T-helper 17 cell (primary cell): ENCODE measurements at regions not wholly inside any gene's neighbourhood (a gene's known extent, or its start where the extent isn't known, plus 50 kb on each side); places are given as distances from the start of the nearest gene placed in this dataset.
"Not testable (repeated sequence)": the region's sequence is repeated elsewhere in the genome, so short reads cannot be mapped to it uniquely, and the experiment has no call there.

Source experiments
- ATAC-seq: fragments of 150-1000 bp; cut with Tn5 transposase; 2 replicates; pipeline ENCODE4 v1.10.0; 2021; ENCODE audit warnings: mild to moderate bottlenecking, moderate library complexity
- DNase-seq, 3 donors: peaks; one replicate each; pipeline versions ENCODE4 v3.0.0 to v3.0.0-alpha.2; 2020 to 2021
- H3K9me3 ChIP-seq: one replicate; pipeline ENCODE4 v1.7.0; 2013; ENCODE audit warnings: low read length, mild to moderate bottlenecking; ENCODE audit not compliant: control insufficient read depth, poor library complexity, severe bottlenecking
- H3K27ac Mint-ChIP-seq: one replicate; pipeline ENCODE4 v1.8.0; 2022; ENCODE audit warnings: mild to moderate bottlenecking, moderate library complexity, mixed read lengths
- H3K27me3 Mint-ChIP-seq: one replicate; pipeline ENCODE4 v1.8.0; 2022; ENCODE audit warnings: mixed read lengths
- H3K36me3 Mint-ChIP-seq: one replicate; pipeline ENCODE4 v1.8.0; 2022; ENCODE audit warnings: low read depth, mixed read lengths
- H3K4me1 Mint-ChIP-seq: one replicate; pipeline ENCODE4 v1.8.0; 2022; ENCODE audit warnings: mild to moderate bottlenecking, mixed read lengths
- H3K4me3 Mint-ChIP-seq: one replicate; pipeline ENCODE4 v1.8.0; 2022; ENCODE audit warnings: mild to moderate bottlenecking, moderate library complexity, mixed read lengths

GRCh38 chrX:109782994-109783700 lies 50.1 kb upstream of the ACSL4 start:
- Mint-ChIP-seq H3K36me3 (no peaks in the 10 kb centered on the region), H3K4me3 (peak overlapping the region; percentile 56), H3K4me1 (peaks cover 4% of the 10 kb centered on the region), H3K27me3 (no peaks in the 10 kb centered on the region), H3K27ac (peak overlapping the region; percentile 27)
- H3K9me3 ChIP-seq = no peaks in the 10 kb centered on the region
- DNase-seq (no peak), ATAC-seq (no peak)

- DNase-seq (no peak), ATAC-seq (no peak)
- no peaks in the 10 kb centered on the region for H3K36me3 Mint-ChIP-seq
- H3K4me1 Mint-ChIP-seq = peaks cover 4% of the 10 kb centered on the region
- no peaks in the 10 kb centered on the region for H3K27me3 Mint-ChIP-seq
- H3K9me3 ChIP-seq = no peaks in the 10 kb centered on the region
- no peak overlapping the region for H3K27ac Mint-ChIP-seq
- H3K4me3 Mint-ChIP-seq = no peak overlapping the region
Observed at GRCh38 chrX:109783701-109784079, 50.6 kb upstream of the ACSL4 start.

- no peak for ATAC-seq
- DNase-seq = no peak
- Mint-ChIP-seq H3K27me3 (no peaks in the 10 kb centered on the region), H3K27ac (no peak overlapping the region), H3K4me1 (peaks cover 4% of the 10 kb centered on the region), H3K4me3 (no peak overlapping the region), H3K36me3 (no peaks in the 10 kb centered on the region)
- H3K9me3 ChIP-seq = no peaks in the 10 kb centered on the region
Observed at GRCh38 chrX:109785053-109785452, 52.0 kb upstream of the ACSL4 start.

- not testable (repeated sequence) for H3K36me3 Mint-ChIP-seq, DNase-seq, H3K27me3 Mint-ChIP-seq, H3K9me3 ChIP-seq, ATAC-seq, H3K27ac Mint-ChIP-seq, H3K4me3 Mint-ChIP-seq, H3K4me1 Mint-ChIP-seq
Observed at GRCh38 chrX:109790511-109790910, 57.5 kb upstream of the ACSL4 start.

GRCh38 chrX:109793191-109793590 lies 60.1 kb upstream of the ACSL4 start:
- H3K27me3 Mint-ChIP-seq = peaks cover 4% of the 10 kb centered on the region
- no peak for DNase-seq
- H3K4me1 Mint-ChIP-seq = no peaks in the 10 kb centered on the region

GRCh38 chrX:109795682-109796081 lies 62.6 kb upstream of the ACSL4 start:
- DNase-seq (no peak), ATAC-seq (no peak)
- no peaks in the 10 kb centered on the region for H3K4me1 Mint-ChIP-seq
- H3K4me3 Mint-ChIP-seq = no peak overlapping the region
- H3K27ac Mint-ChIP-seq = no peak overlapping the region
- H3K9me3 ChIP-seq = no peaks in the 10 kb centered on the region
- peaks cover 4% of the 10 kb centered on the region for H3K27me3 Mint-ChIP-seq
- H3K36me3 Mint-ChIP-seq = peaks cover 4% of the 10 kb centered on the region

More at GRCh38 chrX:109793191-109793590, 60.1 kb upstream of the ACSL4 start:
- ATAC-seq = no peak
- peaks cover 2% of the 10 kb centered on the region for H3K36me3 Mint-ChIP-seq
- no peak overlapping the region for H3K27ac Mint-ChIP-seq
- H3K4me3 Mint-ChIP-seq = no peak overlapping the region
- H3K9me3 ChIP-seq = no peaks in the 10 kb centered on the region

- H3K4me3 Mint-ChIP-seq = no peak overlapping the region
- no peaks in the 10 kb centered on the region for H3K9me3 ChIP-seq
- no peaks in the 10 kb centered on the region for H3K27me3 Mint-ChIP-seq
- DNase-seq (no peak), ATAC-seq (no peak)
- no peaks in the 10 kb centered on the region for H3K4me1 Mint-ChIP-seq
- no peak overlapping the region for H3K27ac Mint-ChIP-seq
- H3K36me3 Mint-ChIP-seq = peaks cover 4% of the 10 kb centered on the region
Observed at GRCh38 chrX:109797311-109797975, 64.4 kb upstream of the ACSL4 start.

- no peaks in the 10 kb centered on the region for H3K9me3 ChIP-seq
- no peaks in the 10 kb centered on the region for H3K36me3 Mint-ChIP-seq
- peaks cover 14% of the 10 kb centered on the region for H3K27me3 Mint-ChIP-seq
- H3K4me3 Mint-ChIP-seq = no peak overlapping the region
- H3K4me1 Mint-ChIP-seq = no peaks in the 10 kb centered on the region
- ATAC-seq = no peak
- DNase-seq = no peak
- no peak overlapping the region for H3K27ac Mint-ChIP-seq
Observed at GRCh38 chrX:109812236-109812635, 79.2 kb upstream of the ACSL4 start.

GRCh38 chrX:109813236-109813635 lies 80.2 kb upstream of the ACSL4 start:
- no peak for ATAC-seq
- Mint-ChIP-seq H3K4me1 (no peaks in the 10 kb centered on the region), H3K27me3 (peaks cover 18% of the 10 kb centered on the region), H3K36me3 (no peaks in the 10 kb centered on the region), H3K27ac (no peak overlapping the region), H3K4me3 (no peak overlapping the region)
- DNase-seq = no peak
- H3K9me3 ChIP-seq = no peaks in the 10 kb centered on the region

- ATAC-seq (no peak), DNase-seq (no peak)
- H3K9me3 ChIP-seq = no peaks in the 10 kb centered on the region
- no peak overlapping the region for H3K27ac Mint-ChIP-seq
- no peaks in the 10 kb centered on the region for H3K36me3 Mint-ChIP-seq
- peaks cover 18% of the 10 kb centered on the region for H3K27me3 Mint-ChIP-seq
- H3K4me3 Mint-ChIP-seq = no peak overlapping the region
- no peaks in the 10 kb centered on the region for H3K4me1 Mint-ChIP-seq
Observed at GRCh38 chrX:109818976-109819375, 85.9 kb upstream of the ACSL4 start.

GRCh38 chrX:109822861-109823260 lies 89.8 kb upstream of the ACSL4 start:
- no peak overlapping the region for H3K4me3 Mint-ChIP-seq
- no peak overlapping the region for H3K27ac Mint-ChIP-seq
- peaks cover 5% of the 10 kb centered on the region for H3K27me3 Mint-ChIP-seq
- DNase-seq (no peak), ATAC-seq (no peak)
- H3K4me1 Mint-ChIP-seq = no peaks in the 10 kb centered on the region
- H3K36me3 Mint-ChIP-seq = no peaks in the 10 kb centered on the region
- no peaks in the 10 kb centered on the region for H3K9me3 ChIP-seq

GRCh38 chrX:109826954-109827708 lies 94.1 kb upstream of the ACSL4 start:
- no peaks in the 10 kb centered on the region for H3K36me3 Mint-ChIP-seq
- H3K4me1 Mint-ChIP-seq = peaks cover 2% of the 10 kb centered on the region
- H3K27ac Mint-ChIP-seq = no peak overlapping the region
- H3K4me3 Mint-ChIP-seq = no peak overlapping the region
- ATAC-seq = no peak
- no peaks in the 10 kb centered on the region for H3K9me3 ChIP-seq
- H3K27me3 Mint-ChIP-seq = peaks cover 5% of the 10 kb centered on the region
- no peak for DNase-seq

- no peak for ATAC-seq
- no peaks in the 10 kb centered on the region for H3K36me3 Mint-ChIP-seq
Observed at GRCh38 chrX:109827772-109828171, 94.7 kb upstream of the ACSL4 start.

More at GRCh38 chrX:109827772-109828171, 94.7 kb upstream of the ACSL4 start:
- no peaks in the 10 kb centered on the region for H3K9me3 ChIP-seq
- Mint-ChIP-seq H3K4me3 (no peak overlapping the region), H3K27ac (no peak overlapping the region), H3K4me1 (peaks cover 2% of the 10 kb centered on the region), H3K27me3 (peaks cover 5% of the 10 kb centered on the region)
- DNase-seq = no peak
